ENCODE measurements at regions not wholly inside any gene's neighbourhood (a gene's known extent, or its start where the extent isn't known, plus 50 kb on each side); places are given as distances from the start of the nearest gene placed in this dataset.

DNA sequence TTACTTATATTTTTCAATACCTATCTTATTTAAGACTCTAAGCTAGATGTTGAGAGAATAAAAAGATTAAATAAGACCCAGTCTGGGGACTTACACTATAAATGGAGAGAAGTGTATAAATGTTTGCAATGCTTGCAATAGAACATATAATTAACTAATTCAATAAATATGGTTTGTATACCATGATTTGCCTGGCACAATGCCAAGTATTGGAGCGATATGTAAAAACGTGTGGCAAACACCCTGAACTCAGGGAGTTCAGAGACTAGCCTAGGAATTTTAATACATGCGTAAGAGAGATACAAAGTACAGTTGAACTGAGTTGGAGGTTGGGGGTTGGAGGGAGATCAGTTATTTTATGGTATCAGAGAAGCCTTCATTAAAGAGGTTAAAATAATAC is 251.8 kb upstream of the DDX18 start:
- Histone ChIP-seq H3K9me3 (no peaks in the 10 kb centered on the region), H3K4me1 (replicated peaks) (no peaks in the 10 kb centered on the region), H3K36me3 (no peaks in the 10 kb centered on the region), H3K4me3 (no peak overlapping the region), H3K27ac (no peak overlapping the region), H3K27me3 (replicated peaks; ENCODE audit: insufficient read depth) (no peaks in the 10 kb centered on the region)
- TF ChIP-seq POLR2A (IDR thresholded peaks at IDR 0.05), result no peak
- no peak for TF ChIP-seq POLR2AphosphoS5 (IDR thresholded peaks at IDR 0.05)
- TF ChIP-seq, protein P1, sequence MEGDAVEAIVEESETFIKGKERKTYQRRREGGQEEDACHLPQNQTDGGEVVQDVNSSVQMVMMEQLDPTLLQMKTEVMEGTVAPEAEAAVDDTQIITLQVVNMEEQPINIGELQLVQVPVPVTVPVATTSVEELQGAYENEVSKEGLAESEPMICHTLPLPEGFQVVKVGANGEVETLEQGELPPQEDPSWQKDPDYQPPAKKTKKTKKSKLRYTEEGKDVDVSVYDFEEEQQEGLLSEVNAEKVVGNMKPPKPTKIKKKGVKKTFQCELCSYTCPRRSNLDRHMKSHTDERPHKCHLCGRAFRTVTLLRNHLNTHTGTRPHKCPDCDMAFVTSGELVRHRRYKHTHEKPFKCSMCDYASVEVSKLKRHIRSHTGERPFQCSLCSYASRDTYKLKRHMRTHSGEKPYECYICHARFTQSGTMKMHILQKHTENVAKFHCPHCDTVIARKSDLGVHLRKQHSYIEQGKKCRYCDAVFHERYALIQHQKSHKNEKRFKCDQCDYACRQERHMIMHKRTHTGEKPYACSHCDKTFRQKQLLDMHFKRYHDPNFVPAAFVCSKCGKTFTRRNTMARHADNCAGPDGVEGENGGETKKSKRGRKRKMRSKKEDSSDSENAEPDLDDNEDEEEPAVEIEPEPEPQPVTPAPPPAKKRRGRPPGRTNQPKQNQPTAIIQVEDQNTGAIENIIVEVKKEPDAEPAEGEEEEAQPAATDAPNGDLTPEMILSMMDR (IDR thresholded peaks at IDR 0.05), result no peak
- WGBS, result 57% methylated on average over 3 of the region's 3 CpGs
- DNase-seq (ENCODE audit: low spot score), result no peak
- intact Hi-C loops (cut with DNase I), result no loop called here

DNA sequence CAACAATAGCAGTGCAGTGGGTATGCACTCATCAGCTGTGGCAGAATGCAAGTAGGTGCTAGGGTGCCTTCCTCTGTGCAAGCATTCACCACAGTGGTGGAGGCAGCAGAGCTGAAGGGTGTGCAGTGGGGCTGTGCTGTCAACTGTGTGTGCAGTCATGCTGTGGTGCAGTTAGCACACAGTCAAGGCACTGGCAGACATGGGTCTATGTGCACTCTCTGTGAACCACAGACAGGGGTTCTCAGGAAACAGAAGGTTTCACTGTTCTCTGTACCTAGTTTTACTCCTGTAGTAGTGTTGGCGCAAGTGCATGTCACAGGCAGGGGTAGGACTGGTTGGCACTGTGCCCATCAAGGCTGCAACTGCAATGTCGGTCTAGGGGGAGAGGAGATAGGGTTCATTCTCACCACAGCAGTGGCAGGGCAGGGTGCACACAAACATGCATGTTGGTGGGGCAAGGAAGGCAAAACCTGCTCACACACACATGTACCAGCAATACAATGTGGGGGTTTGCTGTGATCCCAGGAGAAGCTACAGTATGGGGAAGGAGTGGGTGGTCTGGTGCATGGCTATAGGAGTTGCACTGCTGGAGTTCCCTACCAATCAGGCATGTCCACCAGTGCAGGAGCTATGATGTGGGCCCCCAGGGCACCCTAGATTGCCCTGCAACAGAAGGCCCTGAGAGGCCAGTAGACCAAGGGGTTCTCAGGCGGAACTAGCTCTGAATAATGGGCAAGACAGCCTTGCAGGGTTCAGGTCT is 242.7 kb upstream of the DDX18 start:
- WGBS, result 67% methylated on average over 3 of the region's 3 CpGs
- Histone ChIP-seq H3K4me3 (no peak overlapping the region), H3K9me3 (no peaks in the 10 kb centered on the region), H3K4me1 (replicated peaks) (no peaks in the 10 kb centered on the region), H3K27ac (no peak overlapping the region), H3K36me3 (no peaks in the 10 kb centered on the region), H3K27me3 (replicated peaks; ENCODE audit: insufficient read depth) (no peaks in the 10 kb centered on the region)
- TF ChIP-seq, protein P1 (IDR thresholded peaks at IDR 0.05), result no peak
- TF ChIP-seq POLR2A (IDR thresholded peaks at IDR 0.05) (no peak), POLR2AphosphoS5 (IDR thresholded peaks at IDR 0.05) (no peak)
- DNase-seq (ENCODE audit: low spot score), result no peak
- intact Hi-C loops (cut with DNase I), result no loop called here

GRCh38 chr2:117587310-117587709 is 227.2 kb upstream of the DDX18 start:
- Histone ChIP-seq H3K9me3 (no peaks in the 10 kb centered on the region), H3K4me1 (replicated peaks) (no peaks in the 10 kb centered on the region), H3K27me3 (replicated peaks; ENCODE audit: insufficient read depth) (no peaks in the 10 kb centered on the region), H3K4me3 (no peak overlapping the region), H3K27ac (no peak overlapping the region), H3K36me3 (no peaks in the 10 kb centered on the region)
- DNase-seq (ENCODE audit: low spot score), result no peak
- intact Hi-C loops (cut with DNase I), result no loop called here
- 89% methylated on average over 4 of the region's 4 CpGs for WGBS
- TF ChIP-seq POLR2AphosphoS5 (IDR thresholded peaks at IDR 0.05), result no peak
- TF ChIP-seq, protein P1 (IDR thresholded peaks at IDR 0.05), result no peak
- no peak for TF ChIP-seq POLR2A (IDR thresholded peaks at IDR 0.05)

- H3K4me3 ChIP-seq, result no peak overlapping the region
- no peaks in the 10 kb centered on the region for H3K36me3 ChIP-seq
- TF ChIP-seq, protein P1 (IDR thresholded peaks at IDR 0.05), result no peak
- TF ChIP-seq POLR2AphosphoS5 (IDR thresholded peaks at IDR 0.05) (no peak), POLR2A (IDR thresholded peaks at IDR 0.05) (no peak)
- H3K27me3 ChIP-seq (replicated peaks; ENCODE audit: insufficient read depth), result no peaks in the 10 kb centered on the region
- intact Hi-C loops (cut with DNase I), result no loop called here
- H3K27ac ChIP-seq, result no peak overlapping the region
- 49% methylated on average over 3 of the region's 3 CpGs for WGBS
- no peaks in the 10 kb centered on the region for H3K9me3 ChIP-seq
- no peaks in the 10 kb centered on the region for H3K4me1 ChIP-seq (replicated peaks)
- no peak for DNase-seq (ENCODE audit: low spot score)
These were observed 211.4 kb upstream of the DDX18 start for GRCh38 chr2:117603060-117603459.

DNA sequence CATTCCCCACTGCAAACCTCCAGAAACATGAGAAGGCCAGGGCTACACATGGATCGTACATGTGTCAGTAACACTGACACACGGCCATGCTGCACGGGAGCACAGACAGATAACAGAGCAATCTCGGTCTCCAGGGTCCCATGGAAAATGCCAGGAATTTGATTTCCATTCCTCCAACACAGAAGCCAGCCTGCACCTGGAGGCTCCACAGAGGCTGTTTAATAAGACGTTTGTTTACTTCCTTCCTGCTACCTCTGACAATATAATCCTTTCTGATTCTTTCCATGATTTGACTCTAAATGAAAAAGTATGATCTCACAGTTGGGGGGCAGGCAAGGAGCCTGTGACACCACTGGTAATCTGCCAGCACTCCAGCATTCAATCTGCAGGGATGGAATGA is 210.9 kb upstream of the DDX18 start:
- intact Hi-C loops (cut with DNase I), result no loop called here
- TF ChIP-seq, protein P1 (IDR thresholded peaks at IDR 0.05), result no peak
- TF ChIP-seq POLR2AphosphoS5 (IDR thresholded peaks at IDR 0.05), result no peak
- TF ChIP-seq POLR2A (IDR thresholded peaks at IDR 0.05), result no peak

More for the DNA sequence above, 210.9 kb upstream of the DDX18 start:
- Histone ChIP-seq H3K27ac (no peak overlapping the region), H3K36me3 (no peaks in the 10 kb centered on the region), H3K9me3 (no peaks in the 10 kb centered on the region), H3K4me1 (replicated peaks) (no peaks in the 10 kb centered on the region), H3K27me3 (replicated peaks; ENCODE audit: insufficient read depth) (no peaks in the 10 kb centered on the region), H3K4me3 (no peak overlapping the region)
- WGBS, result 13% methylated on average over 5 of the region's 5 CpGs
- DNase-seq (ENCODE audit: low spot score), result no peak
